Thoracic aorta (tissue), 2 donors: ENCODE measurements at regions not wholly inside any gene's neighbourhood (a gene's known extent, or its start where the extent isn't known, plus 50 kb on each side); places are given as distances from the start of the nearest gene placed in this dataset.

ENCODE experiments used
- ATAC-seq: fragments of 150-250 bp; one replicate; pipeline ENCODE4 v1.8.0; 2017; ENCODE audit warnings: low read depth; ENCODE audit not compliant: insufficient number of reproducible peaks, low FRiP score
- DNase-seq: peaks from one replicate; pipeline ENCODE4 v3.0.0-alpha.2; 2020; ENCODE audit warnings: low spot score
- H3K27ac ChIP-seq, 2 donors: fragments of 200-600 bp; sonication (generic); 1 replicate in 1 of 2; 2 replicates in 1 of 2; pipeline ENCODE4 v1.5.1; 2016; ENCODE audit warnings: mild to moderate bottlenecking in 2 of 2, moderate library complexity in 2 of 2
- H3K27me3 ChIP-seq: fragments of 200-600 bp; sonication (generic); replicated peaks from 2 replicates; pipeline ENCODE4 v1.6.0; 2016; ENCODE audit warnings: mild to moderate bottlenecking; ENCODE audit not compliant: insufficient read depth
- H3K36me3 ChIP-seq: fragments of 200-600 bp; sonication (generic); one replicate; pipeline ENCODE4 v1.5.1; 2016
- H3K4me1 ChIP-seq, 2 donors: fragments of 200-600 bp; sonication (generic); 1 replicate in 1 of 2; 2 replicates in 1 of 2; pipeline versions ENCODE4 v1.5.1 to v1.6.0; 2016; ENCODE audit warnings: low read depth in 2 of 2, mild to moderate bottlenecking in 1 of 2; ENCODE audit not compliant: control insufficient read depth in 1 of 2
- H3K4me3 ChIP-seq: fragments of 200-600 bp; sonication (generic); 2 replicates; pipeline ENCODE4 v1.5.1; 2016; ENCODE audit warnings: mild to moderate bottlenecking
- H3K9me3 ChIP-seq: fragments of 200-600 bp; sonication (generic); 2 replicates; pipeline ENCODE4 v1.5.1; 2016
- TF ChIP-seq, protein P1 (sequence below): fragments of 200-600 bp; sonication (generic); IDR thresholded peaks from one replicate; pipeline ENCODE4 v1.5.1; 2019; ENCODE audit warnings: antibody characterized with exemption

- TF ChIP-seq, protein P1, sequence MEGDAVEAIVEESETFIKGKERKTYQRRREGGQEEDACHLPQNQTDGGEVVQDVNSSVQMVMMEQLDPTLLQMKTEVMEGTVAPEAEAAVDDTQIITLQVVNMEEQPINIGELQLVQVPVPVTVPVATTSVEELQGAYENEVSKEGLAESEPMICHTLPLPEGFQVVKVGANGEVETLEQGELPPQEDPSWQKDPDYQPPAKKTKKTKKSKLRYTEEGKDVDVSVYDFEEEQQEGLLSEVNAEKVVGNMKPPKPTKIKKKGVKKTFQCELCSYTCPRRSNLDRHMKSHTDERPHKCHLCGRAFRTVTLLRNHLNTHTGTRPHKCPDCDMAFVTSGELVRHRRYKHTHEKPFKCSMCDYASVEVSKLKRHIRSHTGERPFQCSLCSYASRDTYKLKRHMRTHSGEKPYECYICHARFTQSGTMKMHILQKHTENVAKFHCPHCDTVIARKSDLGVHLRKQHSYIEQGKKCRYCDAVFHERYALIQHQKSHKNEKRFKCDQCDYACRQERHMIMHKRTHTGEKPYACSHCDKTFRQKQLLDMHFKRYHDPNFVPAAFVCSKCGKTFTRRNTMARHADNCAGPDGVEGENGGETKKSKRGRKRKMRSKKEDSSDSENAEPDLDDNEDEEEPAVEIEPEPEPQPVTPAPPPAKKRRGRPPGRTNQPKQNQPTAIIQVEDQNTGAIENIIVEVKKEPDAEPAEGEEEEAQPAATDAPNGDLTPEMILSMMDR, result no peak
- no peaks in the 10 kb centered on the region for H3K9me3 ChIP-seq
- H3K27me3 ChIP-seq, result no peaks in the 10 kb centered on the region
- no peak overlapping the region for H3K4me3 ChIP-seq
- no peaks in the 10 kb centered on the region for H3K36me3 ChIP-seq
- no peaks in the 10 kb centered on the region for H3K4me1 ChIP-seq
- H3K27ac ChIP-seq, result no peak overlapping the region
- DNase-seq (no peak), ATAC-seq (no peak)
These were observed 292.9 kb downstream of the DAD1 start for GRCh38 chr14:22296088-22296487.

- no peak overlapping the region for H3K4me3 ChIP-seq
- peaks cover 13 to 14% of the 10 kb centered on the region in 2 donors for H3K4me1 ChIP-seq
- H3K27me3 ChIP-seq, result no peaks in the 10 kb centered on the region
- TF ChIP-seq, protein P1, result no peak
- DNase-seq, result no peak
- ATAC-seq, result no peak
- H3K27ac ChIP-seq, result no peak overlapping the region
- no peaks in the 10 kb centered on the region for H3K9me3 ChIP-seq
- no peaks in the 10 kb centered on the region for H3K36me3 ChIP-seq
These were observed 297.6 kb downstream of the DAD1 start for GRCh38 chr14:22291406-22291805.

GRCh38 chr14:22289570-22289969 is 299.5 kb downstream of the DAD1 start:
- no peak overlapping the region for H3K27ac ChIP-seq
- H3K9me3 ChIP-seq, result no peaks in the 10 kb centered on the region
- H3K27me3 ChIP-seq, result no peaks in the 10 kb centered on the region
- TF ChIP-seq, protein P1, result no peak
- H3K4me3 ChIP-seq, result no peak overlapping the region
- ATAC-seq, result no peak
- DNase-seq, result no peak
- H3K4me1 ChIP-seq, result peaks cover 13 to 14% of the 10 kb centered on the region in 2 donors
- H3K36me3 ChIP-seq, result no peaks in the 10 kb centered on the region

- Histone ChIP-seq H3K9me3 (no peaks in the 10 kb centered on the region), H3K27me3 (no peaks in the 10 kb centered on the region), H3K36me3 (no peaks in the 10 kb centered on the region), H3K27ac (no peak overlapping the region), H3K4me3 (no peak overlapping the region), H3K4me1 (peaks cover 13 to 21% of the 10 kb centered on the region in 2 donors)
- DNase-seq, result no peak
- ATAC-seq, result no peak
- TF ChIP-seq, protein P1, result no peak
These were observed 303.0 kb downstream of the DAD1 start for GRCh38 chr14:22285991-22286390.

GRCh38 chr14:22282949-22283348 is 306.1 kb downstream of the DAD1 start:
- no peak for DNase-seq
- no peaks in the 10 kb centered on the region for H3K36me3 ChIP-seq
- TF ChIP-seq, protein P1, result no peak
- H3K27ac ChIP-seq, result no peak overlapping the region
- no peak for ATAC-seq
- H3K9me3 ChIP-seq, result no peaks in the 10 kb centered on the region
- peaks cover 11 to 19% of the 10 kb centered on the region in 2 donors for H3K4me1 ChIP-seq
- H3K27me3 ChIP-seq, result no peaks in the 10 kb centered on the region
- H3K4me3 ChIP-seq, result no peak overlapping the region
